Effector memory CD8-positive, alpha-beta T cell (primary cell): ENCODE measurements at regions not wholly inside any gene's neighbourhood (a gene's known extent, or its start where the extent isn't known, plus 50 kb on each side); places are given as distances from the start of the nearest gene placed in this dataset.
"Not testable (repeated sequence)": the region's sequence is repeated elsewhere in the genome, so short reads cannot be mapped to it uniquely, and the experiment has no call there.

Source experiments
- ATAC-seq: fragments of 150-1000 bp; cut with Tn5 transposase; replicated peaks from 2 replicates; pipeline ENCODE4 v1.10.0; 2021; ENCODE audit warnings: mild to moderate bottlenecking, moderate library complexity
- DNase-seq, 3 experiments: peaks; one replicate each; pipeline ENCODE4 v3.0.0; 2021
- H3K27ac Mint-ChIP-seq, 2 donors: one replicate each; pipeline ENCODE4 v1.8.0; 2022; ENCODE audit warnings: mild to moderate bottlenecking in 2 of 2, mixed read lengths in 2 of 2, moderate library complexity in 2 of 2
- H3K27me3 Mint-ChIP-seq, 2 donors: one replicate each; pipeline ENCODE4 v1.8.0; 2022; ENCODE audit warnings: mixed read lengths in 2 of 2
- H3K36me3 Mint-ChIP-seq: one replicate; pipeline ENCODE4 v1.8.0; 2022; ENCODE audit warnings: mild to moderate bottlenecking, moderate library complexity, mixed read lengths; ENCODE audit not compliant: insufficient read depth
- H3K4me1 Mint-ChIP-seq, 2 donors: one replicate each; pipeline ENCODE4 v1.8.0; 2022; ENCODE audit warnings: low read depth in 2 of 2, mixed read lengths in 2 of 2
- H3K4me3 Mint-ChIP-seq, 2 donors: one replicate each; pipeline ENCODE4 v1.8.0; 2022; ENCODE audit warnings: mild to moderate bottlenecking in 2 of 2, mixed read lengths in 2 of 2, moderate library complexity in 2 of 2
- H3K9me3 Mint-ChIP-seq, 2 donors: one replicate each; pipeline ENCODE4 v1.8.0; 2022; ENCODE audit warnings: mixed read lengths in 2 of 2

DNA sequence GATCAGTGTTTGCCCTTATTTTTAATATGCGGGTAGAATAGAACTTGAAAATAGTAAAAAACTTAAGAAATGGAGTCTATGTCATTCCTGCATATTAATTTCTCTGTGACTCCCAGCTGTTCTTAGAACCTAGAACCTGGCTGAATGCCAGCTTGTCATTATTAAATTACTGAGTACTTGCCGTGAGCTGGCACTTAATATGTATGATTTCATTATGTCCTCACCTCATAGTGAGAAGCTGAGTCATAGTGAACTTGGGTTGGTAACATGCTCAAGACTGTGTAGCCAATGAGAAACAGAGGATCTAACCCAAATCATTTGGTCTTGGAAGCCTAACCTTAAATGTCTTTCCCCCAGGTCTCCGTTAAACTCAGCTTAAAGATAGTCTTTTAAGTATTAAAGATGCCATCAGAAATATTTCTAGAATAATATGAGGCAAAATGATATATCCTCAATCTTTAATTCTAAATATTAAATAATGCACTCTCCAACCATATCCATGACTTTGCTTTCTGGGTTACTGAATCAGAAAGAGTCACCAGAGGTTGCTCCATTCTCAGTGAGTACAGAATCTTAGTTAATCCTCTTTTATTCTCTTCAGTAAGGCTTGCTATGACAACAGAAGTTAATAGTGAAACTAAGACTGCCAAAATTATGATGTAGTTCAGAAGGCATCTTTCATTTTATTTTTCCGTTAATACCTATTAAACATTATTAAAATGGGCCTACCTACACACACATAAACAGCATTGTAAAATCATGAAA lies 58.6 kb upstream of the TLL1 start:
- no peak overlapping the region for H3K4me3 Mint-ChIP-seq
- no peaks in the 10 kb centered on the region for H3K27me3 Mint-ChIP-seq
- H3K36me3 Mint-ChIP-seq = no peaks in the 10 kb centered on the region
- no peaks in the 10 kb centered on the region for H3K4me1 Mint-ChIP-seq
- DNase-seq = no peak
- no peak overlapping the region for H3K27ac Mint-ChIP-seq
- peaks cover 6 to 7% of the 10 kb centered on the region in 2 donors for H3K9me3 Mint-ChIP-seq
- no peak for ATAC-seq

DNA sequence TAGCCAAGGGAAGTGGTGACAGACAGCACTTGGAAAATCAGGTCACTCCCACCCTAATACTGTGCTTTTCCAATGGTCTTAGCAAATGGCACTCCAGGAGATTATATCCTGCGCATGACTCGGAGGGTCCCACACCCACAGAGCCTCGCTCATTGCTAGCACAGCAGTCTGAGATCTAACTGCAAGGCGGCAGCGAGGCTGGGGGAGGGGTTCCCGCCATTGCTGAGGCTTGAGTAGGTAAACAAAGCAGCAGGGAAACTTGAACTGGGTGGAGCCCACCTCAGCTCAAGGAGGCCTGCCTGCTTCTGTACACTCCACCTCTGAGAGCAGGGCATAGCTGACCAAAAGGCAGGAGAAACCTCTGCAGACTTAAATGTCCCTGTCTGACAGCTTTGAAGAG lies 53.9 kb upstream of the TLL1 start:
- not testable (repeated sequence) for DNase-seq, H3K4me1 Mint-ChIP-seq, H3K27me3 Mint-ChIP-seq, H3K4me3 Mint-ChIP-seq, H3K36me3 Mint-ChIP-seq, H3K27ac Mint-ChIP-seq, ATAC-seq
- H3K9me3 Mint-ChIP-seq = peaks cover 5 to 15% of the 10 kb centered on the region in 2 donors
